HepG2 (cell line): ENCODE measurements at regions not wholly inside any gene's neighbourhood (a gene's known extent, or its start where the extent isn't known, plus 50 kb on each side); places are given as distances from the start of the nearest gene placed in this dataset.

ENCODE experiments used
- ATAC-seq: fragments of 200-7000 bp; cut with Tn5 transposase; 3 replicates; pipeline ENCODE4 v1.9.1; 2020; ENCODE audit warnings: mild to moderate bottlenecking, moderate library complexity
- BruUV-seq: library from RNA; stranded (reverse); fragments of 400-500 nt; replicated peaks from 2 replicates; lab custom pipeline; 2021; lab: Mats Ljungman, UMichigan
- CTCF ChIA-PET: fragments of 300-600 bp; formaldehyde crosslinking; extraction: SDS; loops from one replicate; lab custom pipeline; 2021; ENCODE audit warnings: low total read pairs, inconsistent platforms, low intra/inter-chr PET ratio; lab: Yijun Ruan, JAX
- POLR2A ChIA-PET: fragments of 350-600 bp; sonication (Branson Sonifier 250); formaldehyde crosslinking; loops from one replicate; lab custom pipeline; 2020; ENCODE audit warnings: antibody characterized with exemption, inconsistent platforms; lab: Yijun Ruan, JAX
- DNase-seq: peaks from one replicate; pipeline ENCODE4 v3.0.0-alpha.2; 2015; ENCODE audit warnings: low spot score
- FAIRE-seq: peaks from 3 replicates; lab custom pipeline; 2011; peaks lifted over from hg19 to GRCh38; lab: Jason Lieb, UNC
- H2AFZ ChIP-seq: one replicate; pipeline ENCODE4 v1.6.1; 2011; ENCODE audit warnings: low read length, inconsistent platforms
- H3K27ac ChIP-seq: fragments of 300-600 bp; 3 replicates; pipeline ENCODE4 v1.8.0; 2011; ENCODE audit warnings: mixed run types, mild to moderate bottlenecking, mixed read lengths, low read length, inconsistent platforms; ENCODE audit not compliant: insufficient read depth; ENCODE audit errors: extremely low read length
- H3K27me3 ChIP-seq, 2 experiments: fragments of 200-600 bp in 1 of 2; 2 replicates in 1 of 2; 3 replicates in 1 of 2; pipeline versions ENCODE4 v1.6.0 to v1.8.0; 2011; ENCODE audit warnings: low read length in 2 of 2, mild to moderate bottlenecking in 2 of 2, moderate library complexity in 2 of 2, inconsistent platforms in 1 of 2; ENCODE audit not compliant: insufficient read depth in 2 of 2, control insufficient read depth in 1 of 2
- H3K36me3 ChIP-seq, 2 experiments: fragments of 200-600 bp in 1 of 2; replicated peaks in 1 of 2; 2 replicates in 1 of 2; 3 replicates in 1 of 2; pipeline versions ENCODE4 v1.5.1 to v1.8.0; 2011; ENCODE audit warnings: low read length in 2 of 2, inconsistent platforms in 1 of 2; ENCODE audit not compliant: insufficient read depth in 2 of 2, control insufficient read depth in 1 of 2
- H3K4me1 ChIP-seq: 2 replicates; pipeline ENCODE4 v1.5.1; 2012; ENCODE audit warnings: low read length, inconsistent platforms; ENCODE audit not compliant: insufficient read depth
- H3K4me2 ChIP-seq: 2 replicates; pipeline ENCODE4 v1.6.0; 2011; ENCODE audit warnings: low read depth, low read length, inconsistent platforms
- H3K4me3 ChIP-seq, 3 experiments: fragments of 200-600 bp in 1 of 3; sonication (generic), shearing (Covaris generic) in 1 of 3; replicated peaks in 1 of 3; 2 replicates each; pipeline ENCODE4 v1.5.1; 2011 to 2016; ENCODE audit warnings: low read length in 3 of 3, inconsistent platforms in 2 of 3, low read depth in 2 of 3, mild to moderate bottlenecking in 2 of 3, control low read depth in 1 of 3, mixed read lengths in 1 of 3; ENCODE audit not compliant: insufficient read depth in 1 of 3
- H3K79me2 ChIP-seq: one replicate; pipeline ENCODE4 v1.6.1; 2011; ENCODE audit warnings: low read length, inconsistent platforms; ENCODE audit not compliant: insufficient read depth
- H3K9ac ChIP-seq: 2 replicates; pipeline ENCODE4 v1.6.0; 2011; ENCODE audit warnings: mild to moderate bottlenecking, low read depth, low read length, inconsistent platforms; ENCODE audit not compliant: insufficient read depth
- H3K9me3 ChIP-seq: 2 replicates; pipeline ENCODE4 v1.5.1; 2012; ENCODE audit warnings: mild to moderate bottlenecking, low read length
- H4K20me1 ChIP-seq: 2 replicates; pipeline ENCODE4 v1.6.0; 2011; ENCODE audit warnings: inconsistent platforms, mild to moderate bottlenecking, low read length, moderate library complexity; ENCODE audit not compliant: insufficient read depth
- STAG1 ChIP-seq: sonication (generic); formaldehyde crosslinking; IDR thresholded peaks from 2 replicates; pipeline ENCODE4 v1.4.0; 2020; ENCODE audit warnings: missing genetic modification reagents
- ZNF441 ChIP-seq: sonication (generic); formaldehyde crosslinking; IDR thresholded peaks from 2 replicates; pipeline ENCODE4 v1.7.0; 2021; ENCODE audit warnings: missing genetic modification reagents, borderline replicate concordance
- ZNF468 ChIP-seq: sonication (generic); formaldehyde crosslinking; IDR thresholded peaks from 2 replicates; pipeline ENCODE4 v1.8.0; 2022; ENCODE audit warnings: mild to moderate bottlenecking, moderate library complexity, missing genetic modification reagents
- ZNF670 ChIP-seq: sonication (generic); formaldehyde crosslinking; IDR thresholded peaks from 2 replicates; pipeline ENCODE4 v1.8.0; 2022; ENCODE audit warnings: mild to moderate bottlenecking, missing genetic modification reagents, borderline replicate concordance
- WGBS: methylation state at CpG from one replicate; pipeline ENCODE4 v1.1.6; 2017; ENCODE audit warnings: low lambda C conversion rate; 5-methylcytosine and 5-hydroxymethylcytosine counted together
- in situ Hi-C: cut with HindIII; loops from 2 replicates; pipeline ENCODE4 v1.10.0; 2017; ENCODE audit warnings: low pct_unique_long_range_greater_than_20kb; ENCODE audit not compliant: extremely low pct_ligation_motif_present
- intact Hi-C: fragments of 100-400 bp; cut with micrococcal nuclease; formaldehyde crosslinking; loops from one replicate; pipeline ENCODE4 v1.10.0; 2022; ENCODE audit not compliant: unreplicated experiment
- TF ChIP-seq, protein P1 (sequence below): sonication (generic); formaldehyde crosslinking; IDR thresholded peaks from 2 replicates; pipeline ENCODE4 v1.5.0; 2020; ENCODE audit warnings: mild to moderate bottlenecking, missing genetic modification reagents, moderate library complexity
- TF ChIP-seq, protein P2 (sequence below): conservative IDR thresholded peaks from 2 replicates; pipeline ENCODE4 v1.6.1; 2018; ENCODE audit warnings: missing genetic modification reagents
- TF ChIP-seq, protein P3 (sequence below): sonication (generic); formaldehyde crosslinking; IDR thresholded peaks from 2 replicates; pipeline ENCODE4 v1.4.0; 2020; ENCODE audit warnings: mild to moderate bottlenecking, low read depth, missing genetic modification reagents
- TF ChIP-seq, protein P4 (sequence below): sonication (generic); formaldehyde crosslinking; conservative IDR thresholded peaks from 2 replicates; pipeline ENCODE4 v1.8.0; 2022; ENCODE audit warnings: low read depth, missing genetic modification reagents
- TF ChIP-seq, protein P5 (sequence below): IDR thresholded peaks from 2 replicates; pipeline ENCODE4 v1.6.1; 2018; ENCODE audit warnings: missing genetic modification reagents, mild to moderate bottlenecking, missing compliant biosample characterization

DNA sequence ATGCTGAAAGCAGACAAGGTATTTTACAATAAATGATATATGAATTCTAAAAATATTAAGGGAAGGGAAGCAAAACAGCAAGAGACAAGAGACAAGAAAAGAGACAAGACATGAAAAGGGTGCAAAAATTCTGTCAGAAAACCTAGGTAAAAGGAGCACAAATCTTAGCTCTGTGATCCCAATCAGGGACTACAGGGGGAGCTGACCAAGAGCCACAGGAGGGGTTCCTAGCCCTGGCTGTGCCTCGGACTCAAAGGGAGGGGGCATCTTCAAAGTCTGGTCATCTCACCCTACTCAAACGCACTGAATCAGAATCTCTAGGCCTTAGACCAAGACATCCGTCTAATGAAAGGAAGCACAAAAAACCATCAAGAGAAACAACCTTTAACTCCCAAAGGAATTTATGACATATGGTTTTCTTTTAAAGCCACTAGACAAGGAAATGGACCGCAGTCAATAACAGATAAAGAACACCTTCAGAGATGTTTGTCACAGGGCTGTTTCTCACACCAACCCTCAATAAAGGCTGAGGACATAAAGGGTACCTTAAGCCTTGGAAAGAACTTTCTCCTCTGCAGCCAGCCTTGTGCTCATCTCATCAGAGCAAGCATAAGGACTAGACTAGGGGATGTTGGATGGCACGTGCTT, 130.4 kb upstream of the CDYL start:
- peaks cover 12% of the 10 kb centered on the region for H3K4me1 ChIP-seq
- FAIRE-seq (no peak), DNase-seq (no peak), ATAC-seq (peak; percentile 52; the same call in 2 of the 3 replicates)
- TF ChIP-seq ZNF670 (CRISPR knock-in tag): no peak
- peak; percentile 29; the same call in 1 of the 2 replicates for TF ChIP-seq STAG1 (CRISPR knock-in tag)
- TF ChIP-seq, protein P1, sequence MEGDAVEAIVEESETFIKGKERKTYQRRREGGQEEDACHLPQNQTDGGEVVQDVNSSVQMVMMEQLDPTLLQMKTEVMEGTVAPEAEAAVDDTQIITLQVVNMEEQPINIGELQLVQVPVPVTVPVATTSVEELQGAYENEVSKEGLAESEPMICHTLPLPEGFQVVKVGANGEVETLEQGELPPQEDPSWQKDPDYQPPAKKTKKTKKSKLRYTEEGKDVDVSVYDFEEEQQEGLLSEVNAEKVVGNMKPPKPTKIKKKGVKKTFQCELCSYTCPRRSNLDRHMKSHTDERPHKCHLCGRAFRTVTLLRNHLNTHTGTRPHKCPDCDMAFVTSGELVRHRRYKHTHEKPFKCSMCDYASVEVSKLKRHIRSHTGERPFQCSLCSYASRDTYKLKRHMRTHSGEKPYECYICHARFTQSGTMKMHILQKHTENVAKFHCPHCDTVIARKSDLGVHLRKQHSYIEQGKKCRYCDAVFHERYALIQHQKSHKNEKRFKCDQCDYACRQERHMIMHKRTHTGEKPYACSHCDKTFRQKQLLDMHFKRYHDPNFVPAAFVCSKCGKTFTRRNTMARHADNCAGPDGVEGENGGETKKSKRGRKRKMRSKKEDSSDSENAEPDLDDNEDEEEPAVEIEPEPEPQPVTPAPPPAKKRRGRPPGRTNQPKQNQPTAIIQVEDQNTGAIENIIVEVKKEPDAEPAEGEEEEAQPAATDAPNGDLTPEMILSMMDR (CRISPR knock-in tag): peak; percentile 17; the same call in 1 of the 2 replicates
- BruUV-seq: no TSS peak
- H3K36me3 ChIP-seq: no peaks in the 10 kb centered on the region
- H4K20me1 ChIP-seq: no peaks in the 10 kb centered on the region
- WGBS: 58% methylated on average over 5 of the region's 5 CpGs
- CTCF ChIA-PET: no interaction called here
- intact Hi-C loops: loop anchor here (5.0 kb wide), 2 partner anchors 131 to 201 kb away; partner anchors contain the start of gene CDYL
- peaks cover 0 to 41% of the 10 kb centered on the region in 2 experiments; a peak in 2 of 5 replicates for H3K27me3 ChIP-seq
- in situ Hi-C loops: no loop called here
- no peak overlapping the region for H3K4me2 ChIP-seq
- no peak overlapping the region for H3K4me3 ChIP-seq
- H3K79me2 ChIP-seq: no peaks in the 10 kb centered on the region
- H3K9me3 ChIP-seq: no peaks in the 10 kb centered on the region
- POLR2A ChIA-PET: no interaction called here
- H3K27ac ChIP-seq: no peak overlapping the region
- no peak overlapping the region for H2AFZ ChIP-seq
- H3K9ac ChIP-seq: no peak overlapping the region

DNA sequence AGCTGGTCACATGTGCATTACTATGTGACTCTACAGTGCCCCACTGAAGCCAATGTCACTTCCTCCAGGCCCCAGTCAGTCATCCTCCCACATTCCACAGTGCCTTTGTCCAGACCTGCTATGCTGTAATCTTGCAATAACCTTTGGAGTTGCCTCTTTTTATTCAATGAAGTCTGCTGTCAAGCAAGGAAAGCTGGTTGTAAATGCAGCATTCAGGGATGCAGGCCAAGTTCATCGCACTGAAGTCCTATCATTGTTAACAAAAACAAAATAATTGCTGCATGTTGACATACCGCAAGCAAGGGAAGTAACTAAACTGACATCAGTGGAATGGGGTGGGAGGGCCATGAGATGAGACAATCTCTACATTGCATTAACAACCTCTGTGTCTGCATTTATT, 131.2 kb upstream of the CDYL start:
- no TSS peak for BruUV-seq
- no peak for DNase-seq
- Histone ChIP-seq H3K9ac (no peak overlapping the region), H4K20me1 (no peaks in the 10 kb centered on the region), H3K4me2 (no peak overlapping the region), H3K4me1 (peaks cover 12% of the 10 kb centered on the region), H3K36me3 (no peaks in the 10 kb centered on the region), H3K27ac (no peak overlapping the region), H3K4me3 (no peak overlapping the region), H3K27me3 (peaks cover 0 to 41% of the 10 kb centered on the region in 2 experiments; a peak in 2 of 5 replicates), H3K9me3 (no peaks in the 10 kb centered on the region), H2AFZ (no peak overlapping the region), H3K79me2 (no peaks in the 10 kb centered on the region)
- POLR2A ChIA-PET: no interaction called here
- 19% methylated on average over 2 of the region's 2 CpGs for WGBS
- CTCF ChIA-PET: no interaction called here
- FAIRE-seq: no peak
- intact Hi-C loops (loop anchor here (5.0 kb wide), 2 partner anchors 132 to 202 kb away; partner anchors contain the start of gene CDYL), in situ Hi-C loops (no loop called here)
- ATAC-seq: no peak
- TF ChIP-seq ZNF468 (CRISPR knock-in tag) (no peak), ZNF441 (no peak)
- TF ChIP-seq, protein P2, sequence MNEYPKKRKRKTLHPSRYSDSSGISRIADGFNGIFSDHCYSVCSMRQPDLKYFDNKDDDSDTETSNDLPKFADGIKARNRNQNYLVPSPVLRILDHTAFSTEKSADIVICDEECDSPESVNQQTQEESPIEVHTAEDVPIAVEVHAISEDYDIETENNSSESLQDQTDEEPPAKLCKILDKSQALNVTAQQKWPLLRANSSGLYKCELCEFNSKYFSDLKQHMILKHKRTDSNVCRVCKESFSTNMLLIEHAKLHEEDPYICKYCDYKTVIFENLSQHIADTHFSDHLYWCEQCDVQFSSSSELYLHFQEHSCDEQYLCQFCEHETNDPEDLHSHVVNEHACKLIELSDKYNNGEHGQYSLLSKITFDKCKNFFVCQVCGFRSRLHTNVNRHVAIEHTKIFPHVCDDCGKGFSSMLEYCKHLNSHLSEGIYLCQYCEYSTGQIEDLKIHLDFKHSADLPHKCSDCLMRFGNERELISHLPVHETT: no peak
- TF ChIP-seq, protein P3, sequence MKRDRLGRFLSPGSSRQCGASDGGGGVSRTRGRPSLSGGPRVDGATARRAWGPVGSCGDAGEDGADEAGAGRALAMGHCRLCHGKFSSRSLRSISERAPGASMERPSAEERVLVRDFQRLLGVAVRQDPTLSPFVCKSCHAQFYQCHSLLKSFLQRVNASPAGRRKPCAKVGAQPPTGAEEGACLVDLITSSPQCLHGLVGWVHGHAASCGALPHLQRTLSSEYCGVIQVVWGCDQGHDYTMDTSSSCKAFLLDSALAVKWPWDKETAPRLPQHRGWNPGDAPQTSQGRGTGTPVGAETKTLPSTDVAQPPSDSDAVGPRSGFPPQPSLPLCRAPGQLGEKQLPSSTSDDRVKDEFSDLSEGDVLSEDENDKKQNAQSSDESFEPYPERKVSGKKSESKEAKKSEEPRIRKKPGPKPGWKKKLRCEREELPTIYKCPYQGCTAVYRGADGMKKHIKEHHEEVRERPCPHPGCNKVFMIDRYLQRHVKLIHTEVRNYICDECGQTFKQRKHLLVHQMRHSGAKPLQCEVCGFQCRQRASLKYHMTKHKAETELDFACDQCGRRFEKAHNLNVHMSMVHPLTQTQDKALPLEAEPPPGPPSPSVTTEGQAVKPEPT (CRISPR knock-in tag): no peak
- TF ChIP-seq, protein P4, sequence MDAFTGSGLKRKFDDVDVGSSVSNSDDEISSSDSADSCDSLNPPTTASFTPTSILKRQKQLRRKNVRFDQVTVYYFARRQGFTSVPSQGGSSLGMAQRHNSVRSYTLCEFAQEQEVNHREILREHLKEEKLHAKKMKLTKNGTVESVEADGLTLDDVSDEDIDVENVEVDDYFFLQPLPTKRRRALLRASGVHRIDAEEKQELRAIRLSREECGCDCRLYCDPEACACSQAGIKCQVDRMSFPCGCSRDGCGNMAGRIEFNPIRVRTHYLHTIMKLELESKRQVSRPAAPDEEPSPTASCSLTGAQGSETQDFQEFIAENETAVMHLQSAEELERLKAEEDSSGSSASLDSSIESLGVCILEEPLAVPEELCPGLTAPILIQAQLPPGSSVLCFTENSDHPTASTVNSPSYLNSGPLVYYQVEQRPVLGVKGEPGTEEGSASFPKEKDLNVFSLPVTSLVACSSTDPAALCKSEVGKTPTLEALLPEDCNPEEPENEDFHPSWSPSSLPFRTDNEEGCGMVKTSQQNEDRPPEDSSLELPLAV: no peak
- TF ChIP-seq, protein P5, sequence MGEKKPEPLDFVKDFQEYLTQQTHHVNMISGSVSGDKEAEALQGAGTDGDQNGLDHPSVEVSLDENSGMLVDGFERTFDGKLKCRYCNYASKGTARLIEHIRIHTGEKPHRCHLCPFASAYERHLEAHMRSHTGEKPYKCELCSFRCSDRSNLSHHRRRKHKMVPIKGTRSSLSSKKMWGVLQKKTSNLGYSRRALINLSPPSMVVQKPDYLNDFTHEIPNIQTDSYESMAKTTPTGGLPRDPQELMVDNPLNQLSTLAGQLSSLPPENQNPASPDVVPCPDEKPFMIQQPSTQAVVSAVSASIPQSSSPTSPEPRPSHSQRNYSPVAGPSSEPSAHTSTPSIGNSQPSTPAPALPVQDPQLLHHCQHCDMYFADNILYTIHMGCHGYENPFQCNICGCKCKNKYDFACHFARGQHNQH (CRISPR knock-in tag): no peak
